Keratinocyte (primary cell): ENCODE measurements at regions not wholly inside any gene's neighbourhood (a gene's known extent, or its start where the extent isn't known, plus 50 kb on each side); places are given as distances from the start of the nearest gene placed in this dataset.

Source experiments
- DNase-seq: peaks from one replicate; pipeline ENCODE4 v3.0.0-alpha.2; 2011; ENCODE audit warnings: low read depth, missing footprints, low spot score
- FAIRE-seq: peaks from 2 replicates; lab custom pipeline; 2011; peaks lifted over from hg19 to GRCh38; lab: Jason Lieb, UNC
- H2AFZ ChIP-seq: 2 replicates; pipeline ENCODE4 v1.6.0; 2012; ENCODE audit warnings: low read length, control low read depth, inconsistent platforms; ENCODE audit not compliant: control insufficient read depth
- H3K27ac ChIP-seq: 2 replicates; pipeline ENCODE4 v1.5.1; 2011; ENCODE audit warnings: low read length; ENCODE audit not compliant: control insufficient read depth, insufficient read depth
- H3K27me3 ChIP-seq: 3 replicates; pipeline ENCODE4 v1.6.0; 2011; ENCODE audit warnings: low read length; ENCODE audit not compliant: control insufficient read depth, insufficient read depth; ENCODE audit errors: extremely low read depth
- H3K36me3 ChIP-seq, 2 experiments: 2 replicates in 1 of 2; 3 replicates in 1 of 2; pipeline ENCODE4 v1.5.1; 2011; ENCODE audit warnings: low read length in 2 of 2, mild to moderate bottlenecking in 1 of 2; ENCODE audit not compliant: control insufficient read depth in 2 of 2, insufficient read depth in 2 of 2; ENCODE audit errors: extremely low read depth in 1 of 2
- H3K4me1 ChIP-seq: 3 replicates; pipeline ENCODE4 v1.5.1; 2011; ENCODE audit warnings: low read length; ENCODE audit not compliant: control insufficient read depth, insufficient read depth; ENCODE audit errors: extremely low read depth
- H3K4me2 ChIP-seq: 3 replicates; pipeline ENCODE4 v1.6.0; 2011; ENCODE audit warnings: low read depth, low read length; ENCODE audit not compliant: control insufficient read depth, insufficient read depth; ENCODE audit errors: extremely low read depth
- H3K4me3 ChIP-seq, 3 experiments: fragments of 200-600 bp in 1 of 3; sonication (generic) in 1 of 3; 2 replicates in 2 of 3; 3 replicates in 1 of 3; pipeline ENCODE4 v1.5.1; 2011 to 2016; ENCODE audit warnings: low read length in 3 of 3, mild to moderate bottlenecking in 3 of 3, control low read depth in 2 of 3, inconsistent platforms in 1 of 3, low read depth in 1 of 3, mixed read lengths in 1 of 3, mixed run types in 1 of 3, moderate library complexity in 1 of 3; ENCODE audit not compliant: control insufficient read depth in 2 of 3, insufficient read depth in 2 of 3; ENCODE audit errors: extremely low read depth in 1 of 3
- H3K79me2 ChIP-seq: 2 replicates; pipeline ENCODE4 v1.6.0; 2012; ENCODE audit warnings: low read length; ENCODE audit not compliant: control insufficient read depth, insufficient read depth
- H3K9ac ChIP-seq: 3 replicates; pipeline ENCODE4 v1.6.0; 2011; ENCODE audit warnings: low read length; ENCODE audit not compliant: control insufficient read depth, insufficient read depth; ENCODE audit errors: extremely low read depth
- H3K9me1 ChIP-seq: 3 replicates; pipeline ENCODE4 v1.6.0; 2011; ENCODE audit warnings: low read length; ENCODE audit not compliant: control insufficient read depth, insufficient read depth; ENCODE audit errors: extremely low read depth
- H3K9me3 ChIP-seq: 2 replicates; pipeline ENCODE4 v1.5.1; 2012; ENCODE audit warnings: low read depth, low read length; ENCODE audit not compliant: control insufficient read depth
- H4K20me1 ChIP-seq: 3 replicates; pipeline ENCODE4 v1.6.0; 2011; ENCODE audit warnings: low read length; ENCODE audit not compliant: control insufficient read depth, insufficient read depth; ENCODE audit errors: extremely low read depth
- CTCF ChIP-seq, 3 experiments: IDR thresholded peaks in 1 of 3; conservative IDR thresholded peaks in 1 of 3; optimal IDR thresholded peaks in 1 of 3; 2 replicates in 2 of 3; 3 replicates in 1 of 3; pipeline versions ENCODE3 to v1.5.1; 2011; ENCODE audit warnings: low read length in 3 of 3, mild to moderate bottlenecking in 3 of 3, moderate library complexity in 2 of 3, control low read depth in 1 of 3, inconsistent platforms in 1 of 3; ENCODE audit not compliant: insufficient read depth in 2 of 3; ENCODE audit errors: extremely low read depth in 1 of 3
- EZH2 ChIP-seq: IDR thresholded peaks from one replicate; pipeline ENCODE4 v1.6.1; 2012; ENCODE audit warnings: inconsistent platforms, mild to moderate bottlenecking, low read length, moderate library complexity
- dilution Hi-C: fragments of 300-500 bp; cut with MboI; formaldehyde crosslinking; loops from one replicate; pipeline ENCODE4 v1.7.0; 2020; ENCODE audit warnings: low sequenced_read_pairs; ENCODE audit not compliant: extremely low pct_ligation_motif_present

GRCh38 chr19:30677702-30678101 is 305.5 kb downstream of the ZNF536 start:
- Histone ChIP-seq H3K27me3 (no peaks in the 10 kb centered on the region), H2AFZ (no peak overlapping the region), H3K79me2 (no peaks in the 10 kb centered on the region), H3K27ac (no peak overlapping the region), H3K9ac (no peak overlapping the region), H3K9me1 (no peaks in the 10 kb centered on the region), H4K20me1 (no peaks in the 10 kb centered on the region), H3K4me2 (no peak overlapping the region), H3K4me1 (no peaks in the 10 kb centered on the region), H3K36me3 (no peaks in the 10 kb centered on the region), H3K9me3 (no peaks in the 10 kb centered on the region), H3K4me3 (no peak overlapping the region)
- FAIRE-seq (no peak), DNase-seq (no peak)
- dilution Hi-C loops: no loop called here
- no peak for TF ChIP-seq EZH2
- no peak for TF ChIP-seq CTCF (optimal IDR thresholded peaks at IDR 0.05 in 1 of 3, IDR thresholded peaks at IDR 0.05 in 1 of 3, conservative IDR thresholded peaks at IDR 0.05 in 1 of 3; ENCODE audit: extremely low read depth in 1 of 3, insufficient read depth in 2 of 3, low read length in 3 of 3)

GRCh38 chr19:30676990-30677679 is 305.0 kb downstream of the ZNF536 start:
- H3K4me2 ChIP-seq: no peak overlapping the region
- no peaks in the 10 kb centered on the region for H3K27me3 ChIP-seq
- H4K20me1 ChIP-seq: no peaks in the 10 kb centered on the region
- no peak overlapping the region for H3K9ac ChIP-seq
- dilution Hi-C loops: no loop called here
- no peaks in the 10 kb centered on the region for H3K9me3 ChIP-seq
- H3K79me2 ChIP-seq: no peaks in the 10 kb centered on the region
- H2AFZ ChIP-seq: no peak overlapping the region
- H3K4me1 ChIP-seq: no peaks in the 10 kb centered on the region
- DNase-seq (no peak), FAIRE-seq (no peak)
- H3K4me3 ChIP-seq: no peak overlapping the region
- H3K27ac ChIP-seq: no peak overlapping the region
- H3K36me3 ChIP-seq: no peaks in the 10 kb centered on the region
- H3K9me1 ChIP-seq: no peaks in the 10 kb centered on the region
- no peak for TF ChIP-seq EZH2
- no peak for TF ChIP-seq CTCF (optimal IDR thresholded peaks at IDR 0.05 in 1 of 3, IDR thresholded peaks at IDR 0.05 in 1 of 3, conservative IDR thresholded peaks at IDR 0.05 in 1 of 3; ENCODE audit: extremely low read depth in 1 of 3, insufficient read depth in 2 of 3, low read length in 3 of 3)
